Stimulated activated CD8-positive, alpha-beta memory T cell treated with anti-CD3 and anti-CD28 coated beads, Interleukin-12 subunit alpha, Interleukin-12 subunit beta, amount 100 ng/mL, for 24 hours (primary cell): ENCODE measurements at regions not wholly inside any gene's neighbourhood (a gene's known extent, or its start where the extent isn't known, plus 50 kb on each side); places are given as distances from the start of the nearest gene placed in this dataset.
"Not testable (repeated sequence)": the region's sequence is repeated elsewhere in the genome, so short reads cannot be mapped to it uniquely, and the experiment has no call there.

Experiments
- DNase-seq: peaks from one replicate; pipeline ENCODE4 v3.0.0-alpha.2; 2020; ENCODE audit errors: extremely low read depth

DNA sequence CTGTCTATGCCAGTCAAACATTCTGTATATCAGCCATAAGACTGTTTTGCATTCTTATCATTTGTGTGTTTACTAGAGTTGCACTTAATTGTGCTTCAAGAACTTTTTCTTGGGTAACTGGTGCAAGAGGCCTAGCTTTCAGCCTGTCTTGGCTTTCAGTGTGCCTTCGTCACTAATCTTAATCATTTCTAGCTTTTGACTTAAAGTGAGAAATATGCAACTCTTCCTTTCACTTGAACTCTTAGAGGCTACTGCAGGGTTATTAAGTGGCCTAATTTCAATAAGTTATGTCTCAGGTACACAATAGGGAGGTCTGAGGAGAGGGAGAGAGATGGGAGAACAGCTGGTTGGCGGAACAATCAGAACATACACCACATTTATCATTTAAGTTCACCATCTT, 62.1 kb upstream of the FAN1 start:
- DNase-seq, result not testable (repeated sequence)

DNA sequence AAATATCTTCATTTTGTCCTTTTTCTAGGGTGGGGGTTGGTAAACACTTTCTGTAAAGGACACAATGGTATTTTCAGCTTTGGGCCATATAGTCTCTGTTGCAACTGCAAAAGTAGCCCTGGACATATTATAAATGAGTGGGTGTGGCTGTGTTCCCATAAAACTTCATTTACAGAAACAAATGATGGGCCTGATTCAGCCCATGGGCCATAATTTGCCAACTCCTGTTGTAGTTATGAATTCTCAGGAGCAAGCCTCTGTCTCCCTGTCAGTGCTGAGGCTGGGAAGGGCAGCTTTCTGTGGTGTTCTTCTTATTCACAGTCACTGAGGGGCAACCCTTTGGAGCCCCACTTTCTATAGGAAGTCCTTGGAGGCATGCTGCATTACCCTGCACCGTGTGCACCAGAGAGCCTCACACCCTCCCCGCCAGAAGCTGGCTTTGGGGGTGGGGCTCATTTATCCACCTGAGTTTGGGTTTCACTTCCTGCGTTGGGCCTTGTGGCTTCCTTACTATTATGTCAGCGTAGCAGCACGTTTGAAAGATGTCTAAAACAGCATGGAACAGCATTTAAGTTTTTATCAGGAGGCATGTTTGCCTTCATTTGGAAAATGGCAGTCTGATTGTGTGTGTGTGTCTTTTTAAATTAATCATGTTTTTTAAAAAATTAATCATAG, 60.8 kb upstream of the FAN1 start:
- not testable (repeated sequence) for DNase-seq

DNA sequence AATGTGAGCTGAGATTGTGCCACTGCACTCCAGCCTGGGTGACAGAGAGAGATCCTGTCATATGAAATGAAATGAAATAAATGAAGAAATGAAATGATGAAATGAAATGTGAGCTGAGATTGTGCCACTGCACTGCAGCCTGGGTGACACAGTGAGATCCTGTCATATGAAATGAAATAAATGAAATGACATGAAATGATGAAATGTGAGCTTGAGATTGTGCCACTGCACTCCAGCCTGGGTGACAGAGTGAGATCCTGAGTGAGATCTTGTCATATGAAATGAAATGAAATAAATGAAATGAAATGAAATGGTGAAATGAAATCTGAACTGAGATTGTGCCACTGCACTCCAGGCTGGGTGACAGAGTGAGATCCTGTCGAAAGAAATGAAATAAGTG, 58.2 kb upstream of the FAN1 start:
- not testable (repeated sequence) for DNase-seq
